ENCODE measurements at regions not wholly inside any gene's neighbourhood (a gene's known extent, or its start where the extent isn't known, plus 50 kb on each side); places are given as distances from the start of the nearest gene placed in this dataset.

- no peak for DNase-seq (ENCODE audit: low read depth)
These were observed 265.8 kb downstream of the PLPP3 start for GRCh38 chr1:56313560-56313959.

DNA sequence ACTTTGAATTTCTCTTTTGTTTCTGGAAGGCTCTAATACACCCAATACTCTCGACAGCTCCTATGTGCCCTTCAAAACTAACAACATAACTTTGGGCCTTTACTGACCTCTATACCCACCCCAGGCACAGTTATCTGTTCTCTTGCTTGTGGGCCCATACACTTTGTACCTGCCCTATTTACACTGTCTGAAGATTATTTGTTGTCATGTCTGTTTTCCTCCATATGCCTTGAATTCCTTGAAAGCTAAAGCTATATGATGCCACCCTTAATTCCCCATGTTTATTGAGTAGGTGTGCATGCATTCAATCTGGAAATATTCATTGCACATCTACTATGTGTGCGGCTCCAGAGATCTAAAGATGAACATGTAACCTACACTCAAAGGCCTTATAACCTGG, 267.6 kb downstream of the PLPP3 start:
- no peak for DNase-seq (ENCODE audit: low read depth)

DNA sequence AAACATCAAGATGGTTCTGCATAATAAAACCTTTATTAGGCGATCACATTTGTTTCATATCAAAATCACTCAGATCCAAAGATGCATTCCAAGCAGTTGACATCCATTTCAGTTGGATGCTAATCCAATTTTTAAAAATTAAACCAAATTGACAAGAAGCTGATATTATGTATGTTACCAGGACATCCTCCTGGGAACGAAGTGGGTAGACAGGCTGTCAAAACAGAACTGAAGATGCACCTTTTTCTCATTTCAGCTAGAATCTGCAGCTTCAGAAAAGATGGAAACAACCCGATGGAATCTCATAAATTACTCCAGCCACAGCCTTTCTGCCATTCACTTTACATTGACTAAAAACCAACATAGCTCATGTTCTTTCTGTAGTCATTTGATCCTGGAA, 268.4 kb downstream of the PLPP3 start:
- DNase-seq (ENCODE audit: low read depth) = no peak

DNA sequence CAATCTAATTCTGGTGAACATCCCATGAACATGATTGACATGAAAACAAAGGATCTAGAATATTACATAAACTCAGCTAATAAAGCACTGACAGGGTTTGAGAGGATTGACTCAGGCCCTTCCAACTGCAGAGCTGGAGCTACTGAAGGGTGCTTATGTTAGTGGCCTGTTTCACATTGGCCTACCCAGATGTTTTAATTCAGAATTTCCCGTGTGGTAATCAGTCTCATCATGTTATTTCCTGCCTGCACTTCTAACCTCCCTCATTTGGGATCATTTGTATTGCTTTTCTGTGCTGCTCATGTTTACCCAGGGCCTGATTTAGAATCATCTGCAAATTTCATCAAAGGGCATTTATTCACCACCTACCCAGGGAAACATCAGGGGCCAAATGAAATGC, 270.3 kb downstream of the PLPP3 start:
- DNase-seq (ENCODE audit: low read depth) = no peak

DNA sequence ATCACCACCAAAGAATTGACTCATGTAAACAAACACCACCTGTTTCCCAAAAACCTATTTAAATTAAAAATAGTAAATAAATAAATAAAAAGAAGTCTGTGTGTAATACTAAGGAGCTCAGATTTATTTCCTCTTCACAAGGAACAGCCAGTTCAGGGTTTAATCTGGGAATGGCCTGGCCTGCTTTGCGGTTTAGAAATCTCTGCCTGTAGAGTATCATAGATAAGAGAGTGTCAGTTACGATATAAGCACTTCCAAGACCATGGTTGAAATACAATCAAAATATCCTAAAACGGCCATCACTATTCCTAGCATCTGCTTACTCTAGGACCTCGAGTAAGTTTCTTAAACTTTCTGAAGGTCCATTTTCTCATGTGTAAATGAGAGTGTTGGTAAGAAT, 274.4 kb downstream of the PLPP3 start:
- DNase-seq (ENCODE audit: low read depth) = no peak

- DNase-seq (ENCODE audit: low read depth) = no peak
These were observed 275.6 kb downstream of the PLPP3 start for GRCh38 chr1:56303805-56304204.

DNA sequence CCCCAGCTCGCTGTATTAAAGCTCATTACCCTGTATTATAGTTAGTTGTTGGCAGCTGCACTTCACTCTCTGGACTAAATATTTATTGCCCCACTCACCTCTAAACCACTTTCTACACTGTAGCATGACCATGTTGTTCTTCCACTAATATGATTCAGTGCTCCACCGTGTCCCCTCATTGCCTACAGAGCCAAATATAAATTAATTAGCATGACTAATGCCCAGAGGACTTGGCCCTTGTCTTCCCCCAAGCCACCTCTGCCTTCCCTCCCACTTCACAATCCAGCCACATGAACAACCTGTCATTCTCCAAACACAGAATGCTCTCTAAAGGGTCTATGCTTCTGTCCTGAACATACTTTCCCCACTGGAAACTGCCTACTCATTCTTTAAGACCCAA, 276.5 kb downstream of the PLPP3 start:
- DNase-seq (ENCODE audit: low read depth) = peak; percentile 17

GRCh38 chr1:56301791-56302190, 277.6 kb downstream of the PLPP3 start:
- DNase-seq (ENCODE audit: low read depth) = peak; percentile 82

GRCh38 chr1:56300836-56301235, 278.5 kb downstream of the PLPP3 start:
- DNase-seq (ENCODE audit: low read depth) = no peak

- no peak for DNase-seq (ENCODE audit: low read depth)
These were observed 280.5 kb downstream of the PLPP3 start for GRCh38 chr1:56298866-56299265.

DNA sequence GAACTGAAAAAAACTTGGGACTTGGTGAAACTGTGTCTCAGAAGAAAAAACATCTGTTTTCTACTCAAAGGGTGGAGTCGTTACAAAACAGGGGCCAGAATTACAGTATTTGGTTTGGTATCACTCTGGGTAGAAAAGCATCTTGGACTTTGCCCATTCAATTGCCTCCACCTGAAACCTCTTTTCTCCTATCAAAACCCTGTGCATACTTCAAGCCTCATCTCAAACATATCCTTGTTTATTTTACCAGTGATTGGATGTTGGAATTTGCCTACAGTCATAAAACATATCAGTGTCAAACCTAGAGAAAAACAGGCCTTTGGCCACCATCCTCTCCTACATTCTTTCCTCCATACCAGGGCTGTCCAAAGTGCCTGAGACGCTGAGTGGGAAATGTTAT, 281.5 kb downstream of the PLPP3 start:
- DNase-seq (ENCODE audit: low read depth) = no peak

DNA sequence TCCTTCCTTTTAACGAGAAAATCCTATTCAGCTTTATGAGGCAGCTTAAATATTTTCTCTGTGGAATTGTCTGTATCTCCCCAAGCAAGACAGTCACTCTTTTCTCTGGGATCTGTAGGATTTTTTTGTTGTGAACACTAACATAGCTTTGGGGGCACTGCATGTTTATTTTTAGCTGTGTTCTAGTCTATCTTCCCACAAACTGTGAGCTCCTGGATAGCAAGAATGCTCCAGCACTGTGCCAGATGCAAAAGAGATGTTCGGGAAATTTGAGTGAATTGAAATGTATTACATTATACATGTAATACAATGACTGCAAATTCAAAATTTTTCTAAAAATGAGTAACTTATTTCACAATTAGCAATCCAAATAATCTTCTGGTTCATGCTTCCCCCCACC, 282.2 kb downstream of the PLPP3 start:
- no peak for DNase-seq (ENCODE audit: low read depth)

DNA sequence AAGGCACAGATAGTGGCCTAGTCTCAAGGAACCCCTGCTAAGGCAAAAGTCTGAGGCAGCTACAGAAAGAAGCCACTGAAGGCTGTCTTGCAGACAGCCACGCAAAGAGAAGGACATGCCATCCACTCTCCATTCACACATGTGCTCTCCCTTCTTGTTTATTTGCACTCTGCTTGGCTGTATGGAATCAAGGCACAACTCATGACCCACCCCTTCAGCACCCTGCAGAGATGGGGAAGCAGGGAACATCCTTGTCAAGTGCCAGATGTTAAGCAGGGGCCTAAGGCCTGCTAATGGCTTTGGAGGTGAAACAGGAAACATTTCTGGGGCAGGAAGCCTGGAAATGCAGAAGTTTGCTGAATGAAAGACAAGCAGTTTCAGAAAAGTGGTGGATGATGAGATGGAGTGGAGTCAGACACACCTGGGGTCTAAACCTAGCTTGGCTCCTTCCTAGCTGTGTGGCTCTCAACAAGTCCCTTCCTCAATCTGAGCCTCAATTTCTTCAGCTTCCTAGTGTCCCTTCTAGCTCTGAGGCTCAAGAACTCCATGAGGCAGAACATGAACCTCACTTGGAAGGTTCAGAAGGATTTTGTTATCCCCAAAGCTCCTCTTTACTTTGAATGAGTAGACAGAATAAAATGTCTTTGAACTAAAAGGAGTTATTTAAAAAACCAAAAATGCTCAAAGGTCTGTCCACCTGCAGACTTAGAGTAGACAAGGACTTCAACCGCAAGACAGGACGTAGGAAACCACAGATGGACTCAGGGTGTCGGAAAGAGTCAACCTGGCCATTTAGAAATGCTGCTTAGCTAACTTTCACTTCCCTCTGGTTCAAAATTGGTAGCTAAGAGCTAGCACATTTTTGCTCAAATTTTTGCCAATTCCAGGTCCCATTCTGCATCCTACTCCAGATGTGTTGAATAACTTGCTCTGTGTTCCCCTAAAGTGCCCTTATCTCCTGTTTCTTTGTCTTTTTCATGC, 283.1 kb downstream of the PLPP3 start:
- no peak for DNase-seq (ENCODE audit: low read depth)

- DNase-seq (ENCODE audit: low read depth) = no peak
These were observed 287.9 kb downstream of the PLPP3 start for GRCh38 chr1:56291374-56291919.

GRCh38 chr1:56289260-56289659, 290.1 kb downstream of the PLPP3 start:
- DNase-seq (ENCODE audit: low read depth) = no peak

- no peak for DNase-seq (ENCODE audit: low read depth)
These were observed 291.6 kb downstream of the PLPP3 start for GRCh38 chr1:56287721-56288120.

DNA sequence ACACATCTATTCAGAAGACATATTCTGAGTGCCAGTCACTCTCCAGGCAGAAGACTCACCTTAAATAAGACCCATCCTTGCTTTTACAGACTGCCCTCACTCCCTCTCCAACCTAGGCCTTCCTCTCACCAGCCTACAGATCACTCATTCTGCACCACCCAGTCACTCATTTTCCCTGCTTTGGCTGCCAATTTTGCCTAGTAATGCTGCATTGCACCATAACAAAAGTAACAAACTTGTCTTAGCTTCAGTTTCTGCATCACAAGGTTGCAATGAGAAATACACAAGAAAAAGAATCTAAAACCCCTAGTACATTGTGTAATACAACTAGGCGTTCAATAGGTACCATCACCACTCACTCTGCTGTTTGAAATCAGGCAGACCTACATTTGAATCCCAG, 292.4 kb downstream of the PLPP3 start:
- no peak for DNase-seq (ENCODE audit: low read depth)

GRCh38 chr1:56286506-56286905, 292.9 kb downstream of the PLPP3 start:
- no peak for DNase-seq (ENCODE audit: low read depth)

DNA sequence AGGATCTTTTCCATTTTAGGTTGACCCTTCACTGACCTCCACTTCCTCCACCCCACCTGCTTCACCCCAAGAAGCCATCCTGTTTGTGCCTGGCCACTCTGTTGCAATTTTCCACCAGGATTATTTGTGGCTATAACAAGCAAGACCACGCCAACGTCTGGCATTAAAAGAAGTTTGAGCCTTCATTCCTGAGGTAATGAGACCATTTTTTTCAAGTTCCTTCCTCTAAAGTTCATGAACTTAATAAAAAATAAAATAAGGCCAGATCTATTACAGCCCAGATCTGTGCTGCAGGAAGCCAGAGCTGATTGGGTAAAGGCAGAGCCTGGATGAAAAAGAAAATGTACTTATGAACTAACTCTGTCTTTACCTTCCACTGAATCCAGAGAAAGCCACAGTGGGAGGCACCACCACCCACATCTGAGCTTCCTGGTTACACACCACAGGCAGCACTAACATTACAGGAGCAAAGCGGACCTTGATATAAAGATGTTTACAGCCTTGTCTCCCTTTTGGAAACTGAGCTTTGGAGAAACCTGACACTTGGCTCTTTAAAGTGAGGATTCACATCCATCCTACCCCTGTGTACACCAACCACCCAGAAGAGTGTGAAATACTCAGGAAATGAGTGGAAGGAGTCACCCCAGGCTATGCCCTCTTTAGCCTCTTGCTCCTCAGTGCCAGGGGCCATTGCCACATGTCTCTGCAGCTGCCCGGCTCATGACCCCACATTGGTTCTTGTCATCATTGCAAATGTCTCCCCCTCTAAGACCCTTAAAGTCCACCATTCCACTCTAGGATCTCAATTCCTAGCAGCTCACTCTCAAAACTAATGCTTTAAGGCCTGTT, 293.6 kb downstream of the PLPP3 start:
- no peak for DNase-seq (ENCODE audit: low read depth)

GRCh38 chr1:56284928-56285327, 294.4 kb downstream of the PLPP3 start:
- DNase-seq (ENCODE audit: low read depth) = no peak

DNA sequence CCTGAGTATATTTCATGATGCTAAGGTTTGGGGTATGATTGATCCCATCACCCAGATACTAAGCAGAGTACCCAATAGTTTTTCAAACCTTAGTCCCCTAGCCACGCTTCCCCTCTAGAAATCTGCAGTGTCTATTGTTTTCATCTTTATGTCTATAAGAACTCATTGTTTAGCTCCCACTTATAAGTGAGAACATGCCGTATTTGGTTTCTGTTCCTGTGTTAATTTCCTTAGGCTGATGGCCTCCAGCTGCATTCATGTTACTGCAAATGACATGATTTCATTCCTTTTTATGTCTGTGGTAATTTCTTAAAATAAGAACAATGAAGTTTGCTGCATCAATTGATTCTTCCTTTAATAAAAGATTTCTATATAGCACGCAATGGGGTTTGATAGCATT, 301.3 kb downstream of the PLPP3 start:
- DNase-seq (ENCODE audit: low read depth) = no peak

GRCh38 chr1:56268519-56269140, 310.7 kb downstream of the PLPP3 start:
- DNase-seq (ENCODE audit: low read depth) = no peak

All from ELR (cell line).